ENCODE measurements at regions not wholly inside any gene's neighbourhood (a gene's known extent, or its start where the extent isn't known, plus 50 kb on each side); places are given as distances from the start of the nearest gene placed in this dataset.

DNA sequence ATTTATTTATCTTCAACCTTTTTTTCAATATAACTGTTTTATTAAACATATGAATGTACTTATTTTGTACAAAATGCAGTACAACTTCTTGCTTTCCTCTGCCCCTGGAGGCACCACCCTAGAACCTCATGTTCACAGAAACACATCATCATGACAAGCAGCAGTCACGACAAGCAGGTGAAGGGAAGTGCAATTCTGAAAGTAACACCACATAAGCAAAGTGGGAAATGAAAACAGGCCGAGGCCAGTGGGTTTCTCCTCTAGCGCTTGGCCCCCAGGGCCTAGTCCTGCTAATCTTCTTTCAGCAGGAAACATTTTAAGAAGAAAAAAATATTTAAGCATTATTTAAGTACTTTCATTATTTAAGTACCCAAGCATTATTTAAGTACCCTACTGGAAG is 598.1 kb downstream of the SH2D4B start:
- Histone ChIP-seq H3K9ac (ENCODE audit: insufficient read depth, low read depth, low read length) (no peak overlapping the region), H2AFZ (ENCODE audit: low read length) (no peak overlapping the region), H3K4me3 (replicated peaks in 1 of 3; ENCODE audit: insufficient read depth in 1 of 3, low read depth in 2 of 3, low read length in 3 of 3) (no peak overlapping the region), H3K79me2 (ENCODE audit: insufficient read depth, low read length) (no peaks in the 10 kb centered on the region), H3K27ac (ENCODE audit: extremely low read length, insufficient read depth, low read length) (no peak overlapping the region), H3K36me3 (replicated peaks in 1 of 2; ENCODE audit: control insufficient read depth in 1 of 2, insufficient read depth in 2 of 2, low read length in 2 of 2) (no peaks in the 10 kb centered on the region), H3K4me1 (ENCODE audit: insufficient read depth, low read length) (no peaks in the 10 kb centered on the region), H4K20me1 (ENCODE audit: insufficient read depth, low read length) (no peaks in the 10 kb centered on the region), H3K27me3 (ENCODE audit: control insufficient read depth in 1 of 2, insufficient read depth in 2 of 2, low read length in 2 of 2) (no peaks in the 10 kb centered on the region), H3K9me3 (ENCODE audit: low read length) (peaks cover 12% of the 10 kb centered on the region), H3K4me2 (ENCODE audit: low read depth, low read length) (no peak overlapping the region)
- CTCF ChIA-PET (ENCODE audit: low intra/inter-chr PET ratio, low total read pairs), result no interaction called here
- intact Hi-C loops (cut with micrococcal nuclease; ENCODE audit: unreplicated experiment), result no loop called here
- in situ Hi-C loops (cut with HindIII; ENCODE audit: extremely low pct_ligation_motif_present, low pct_unique_long_range_greater_than_20kb), result no loop called here
- BruUV-seq (replicated peaks), result no TSS peak
- POLR2A ChIA-PET, result no interaction called here
- ATAC-seq (no peak), DNase-seq (ENCODE audit: low spot score) (no peak), FAIRE-seq (no peak)
- 14% methylated on average over 3 of the region's 3 CpGs for WGBS (ENCODE audit: low lambda C conversion rate)
- TF ChIP-seq, protein P1, sequence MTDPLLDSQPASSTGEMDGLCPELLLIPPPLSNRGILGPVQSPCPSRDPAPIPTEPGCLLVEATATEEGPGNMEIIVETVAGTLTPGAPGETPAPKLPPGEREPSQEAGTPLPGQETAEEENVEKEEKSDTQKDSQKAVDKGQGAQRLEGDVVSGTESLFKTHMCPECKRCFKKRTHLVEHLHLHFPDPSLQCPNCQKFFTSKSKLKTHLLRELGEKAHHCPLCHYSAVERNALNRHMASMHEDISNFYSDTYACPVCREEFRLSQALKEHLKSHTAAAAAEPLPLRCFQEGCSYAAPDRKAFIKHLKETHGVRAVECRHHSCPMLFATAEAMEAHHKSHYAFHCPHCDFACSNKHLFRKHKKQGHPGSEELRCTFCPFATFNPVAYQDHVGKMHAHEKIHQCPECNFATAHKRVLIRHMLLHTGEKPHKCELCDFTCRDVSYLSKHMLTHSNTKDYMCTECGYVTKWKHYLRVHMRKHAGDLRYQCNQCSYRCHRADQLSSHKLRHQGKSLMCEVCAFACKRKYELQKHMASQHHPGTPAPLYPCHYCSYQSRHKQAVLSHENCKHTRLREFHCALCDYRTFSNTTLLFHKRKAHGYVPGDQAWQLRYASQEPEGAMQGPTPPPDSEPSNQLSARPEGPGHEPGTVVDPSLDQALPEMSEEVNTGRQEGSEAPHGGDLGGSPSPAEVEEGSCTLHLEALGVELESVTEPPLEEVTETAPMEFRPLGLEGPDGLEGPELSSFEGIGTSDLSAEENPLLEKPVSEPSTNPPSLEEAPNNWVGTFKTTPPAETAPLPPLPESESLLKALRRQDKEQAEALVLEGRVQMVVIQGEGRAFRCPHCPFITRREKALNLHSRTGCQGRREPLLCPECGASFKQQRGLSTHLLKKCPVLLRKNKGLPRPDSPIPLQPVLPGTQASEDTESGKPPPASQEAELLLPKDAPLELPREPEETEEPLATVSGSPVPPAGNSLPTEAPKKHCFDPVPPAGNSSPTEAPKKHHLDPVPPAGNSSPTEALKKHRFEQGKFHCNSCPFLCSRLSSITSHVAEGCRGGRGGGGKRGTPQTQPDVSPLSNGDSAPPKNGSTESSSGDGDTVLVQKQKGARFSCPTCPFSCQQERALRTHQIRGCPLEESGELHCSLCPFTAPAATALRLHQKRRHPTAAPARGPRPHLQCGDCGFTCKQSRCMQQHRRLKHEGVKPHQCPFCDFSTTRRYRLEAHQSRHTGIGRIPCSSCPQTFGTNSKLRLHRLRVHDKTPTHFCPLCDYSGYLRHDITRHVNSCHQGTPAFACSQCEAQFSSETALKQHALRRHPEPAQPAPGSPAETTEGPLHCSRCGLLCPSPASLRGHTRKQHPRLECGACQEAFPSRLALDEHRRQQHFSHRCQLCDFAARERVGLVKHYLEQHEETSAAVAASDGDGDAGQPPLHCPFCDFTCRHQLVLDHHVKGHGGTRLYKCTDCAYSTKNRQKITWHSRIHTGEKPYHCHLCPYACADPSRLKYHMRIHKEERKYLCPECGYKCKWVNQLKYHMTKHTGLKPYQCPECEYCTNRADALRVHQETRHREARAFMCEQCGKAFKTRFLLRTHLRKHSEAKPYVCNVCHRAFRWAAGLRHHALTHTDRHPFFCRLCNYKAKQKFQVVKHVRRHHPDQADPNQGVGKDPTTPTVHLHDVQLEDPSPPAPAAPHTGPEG (CRISPR knock-in tag; IDR thresholded peaks at IDR 0.05), result no peak
- no peak for TF ChIP-seq ZNF746 (CRISPR knock-in tag; IDR thresholded peaks at IDR 0.05)
- no peak for TF ChIP-seq YEATS4 (CRISPR knock-in tag; IDR thresholded peaks at IDR 0.05; ENCODE audit: borderline replicate concordance)

DNA sequence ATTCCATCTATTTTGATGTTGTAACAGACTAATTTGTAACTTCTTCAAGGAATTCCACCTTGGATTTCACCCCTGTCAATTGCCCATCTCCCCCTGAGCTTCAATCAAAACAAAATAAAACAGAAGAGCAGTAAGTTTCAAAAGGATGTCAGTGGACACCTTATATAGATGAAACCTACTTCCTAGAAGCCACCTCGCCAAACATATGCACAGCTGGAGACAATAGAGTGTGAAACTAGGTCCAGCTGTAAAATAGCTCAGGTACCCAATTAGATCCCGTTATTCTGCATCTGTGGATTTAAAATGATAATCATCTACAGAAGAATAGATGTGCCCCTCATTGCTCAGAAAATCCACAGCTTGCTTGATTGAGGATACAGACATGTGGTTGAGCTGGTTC is 598.6 kb downstream of the SH2D4B start:
- Histone ChIP-seq H3K4me2 (ENCODE audit: low read depth, low read length) (no peak overlapping the region), H3K9me3 (ENCODE audit: low read length) (peaks cover 12% of the 10 kb centered on the region), H3K9ac (ENCODE audit: insufficient read depth, low read depth, low read length) (no peak overlapping the region), H2AFZ (ENCODE audit: low read length) (no peak overlapping the region), H4K20me1 (ENCODE audit: insufficient read depth, low read length) (no peaks in the 10 kb centered on the region), H3K36me3 (replicated peaks in 1 of 2; ENCODE audit: control insufficient read depth in 1 of 2, insufficient read depth in 2 of 2, low read length in 2 of 2) (no peaks in the 10 kb centered on the region), H3K27ac (ENCODE audit: extremely low read length, insufficient read depth, low read length) (no peak overlapping the region), H3K27me3 (ENCODE audit: control insufficient read depth in 1 of 2, insufficient read depth in 2 of 2, low read length in 2 of 2) (no peaks in the 10 kb centered on the region), H3K4me1 (ENCODE audit: insufficient read depth, low read length) (no peaks in the 10 kb centered on the region), H3K79me2 (ENCODE audit: insufficient read depth, low read length) (no peaks in the 10 kb centered on the region), H3K4me3 (replicated peaks in 1 of 3; ENCODE audit: insufficient read depth in 1 of 3, low read depth in 2 of 3, low read length in 3 of 3) (no peak overlapping the region)
- intact Hi-C loops (cut with micrococcal nuclease; ENCODE audit: unreplicated experiment), result no loop called here
- BruUV-seq (replicated peaks), result no TSS peak
- in situ Hi-C loops (cut with HindIII; ENCODE audit: extremely low pct_ligation_motif_present, low pct_unique_long_range_greater_than_20kb), result no loop called here
- FAIRE-seq (no peak), DNase-seq (ENCODE audit: low spot score) (no peak), ATAC-seq (no peak)
- 0% methylated on average over 2 of the region's 2 CpGs for WGBS (ENCODE audit: low lambda C conversion rate)
- POLR2A ChIA-PET, result no interaction called here
- CTCF ChIA-PET (ENCODE audit: low intra/inter-chr PET ratio, low total read pairs), result no interaction called here
- no peak for TF ChIP-seq PATZ1 (CRISPR knock-in tag; IDR thresholded peaks at IDR 0.05)
- no peak for TF ChIP-seq ZNF274 (CRISPR knock-in tag; IDR thresholded peaks at IDR 0.05)
- TF ChIP-seq, protein P2, sequence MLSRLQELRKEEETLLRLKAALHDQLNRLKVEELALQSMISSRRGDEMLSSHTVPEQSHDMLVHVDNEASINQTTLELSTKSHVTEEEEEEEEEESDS (CRISPR knock-in tag; IDR thresholded peaks at IDR 0.05; ENCODE audit: borderline replicate concordance), result no peak
- TF ChIP-seq ZNF788 (CRISPR knock-in tag; IDR thresholded peaks at IDR 0.05; ENCODE audit: borderline replicate concordance), result no peak
- no peak for TF ChIP-seq SSRP1 (CRISPR knock-in tag; IDR thresholded peaks at IDR 0.05)

All from HepG2 (cell line).